Activated naive CD4-positive, alpha-beta T cell treated with anti-CD3 and anti-CD28 coated beads, Interleukin-2, amount 50 U/mL, for 72 hours (primary cell): ENCODE measurements at regions not wholly inside any gene's neighbourhood (a gene's known extent, or its start where the extent isn't known, plus 50 kb on each side); places are given as distances from the start of the nearest gene placed in this dataset.
"Not testable (repeated sequence)": the region's sequence is repeated elsewhere in the genome, so short reads cannot be mapped to it uniquely, and the experiment has no call there.

Source experiments
- ATAC-seq, 2 donors: fragments of 150-1000 bp; cut with Tn5 transposase; 2 replicates each; pipeline ENCODE4 v1.10.0; 2021; ENCODE audit warnings: mild to moderate bottlenecking in 2 of 2, moderate library complexity in 2 of 2
- DNase-seq, 2 donors: peaks; one replicate each; pipeline ENCODE4 v3.0.0; 2021 to 2022; ENCODE audit warnings: low spot score in 2 of 2
- H3K27ac Mint-ChIP-seq, 2 donors: one replicate each; pipeline ENCODE4 v1.8.0; 2022; ENCODE audit warnings: mild to moderate bottlenecking in 2 of 2, mixed read lengths in 2 of 2
- H3K36me3 Mint-ChIP-seq, 2 donors: one replicate each; pipeline ENCODE4 v1.8.0; 2022; ENCODE audit warnings: mixed read lengths in 2 of 2
- H3K9me3 Mint-ChIP-seq, 2 donors: one replicate each; pipeline ENCODE4 v1.8.0; 2022; ENCODE audit warnings: mixed read lengths in 2 of 2

GRCh38 chr7:155227788-155228458, 69.8 kb upstream of the INSIG1 start:
- H3K9me3 Mint-ChIP-seq, result no peaks in the 10 kb centered on the region
- no peaks in the 10 kb centered on the region for H3K36me3 Mint-ChIP-seq
- ATAC-seq (no peak), DNase-seq (no peak)
- H3K27ac Mint-ChIP-seq, result peak overlapping the region in 1 of 2 donors; percentile 24

- no peak for DNase-seq
- no peak overlapping the region for H3K27ac Mint-ChIP-seq
- H3K36me3 Mint-ChIP-seq, result no peaks in the 10 kb centered on the region
- no peak for ATAC-seq
- no peaks in the 10 kb centered on the region for H3K9me3 Mint-ChIP-seq
These were observed 69.2 kb upstream of the INSIG1 start for GRCh38 chr7:155228459-155228845.

GRCh38 chr7:155228894-155229293, 68.8 kb upstream of the INSIG1 start:
- Mint-ChIP-seq H3K9me3 (no peaks in the 10 kb centered on the region), H3K27ac (peak overlapping the region in 1 of 2 donors; percentile 45), H3K36me3 (no peaks in the 10 kb centered on the region)
- ATAC-seq (no peak), DNase-seq (no peak)

GRCh38 chr7:155229548-155230168, 68.0 kb upstream of the INSIG1 start:
- DNase-seq, result no peak
- H3K9me3 Mint-ChIP-seq, result no peaks in the 10 kb centered on the region
- H3K36me3 Mint-ChIP-seq, result no peaks in the 10 kb centered on the region

GRCh38 chr7:155230169-155230593, 67.5 kb upstream of the INSIG1 start:
- no peaks in the 10 kb centered on the region for H3K9me3 Mint-ChIP-seq
- ATAC-seq (no peak), DNase-seq (no peak)
- no peak overlapping the region for H3K27ac Mint-ChIP-seq
- H3K36me3 Mint-ChIP-seq, result no peaks in the 10 kb centered on the region

More at GRCh38 chr7:155229548-155230168, 68.0 kb upstream of the INSIG1 start:
- no peak for ATAC-seq
- H3K27ac Mint-ChIP-seq, result no peak overlapping the region

GRCh38 chr7:155231241-155231800, 66.4 kb upstream of the INSIG1 start:
- Mint-ChIP-seq H3K9me3 (no peaks in the 10 kb centered on the region), H3K36me3 (no peaks in the 10 kb centered on the region), H3K27ac (no peak overlapping the region)
- ATAC-seq, result no peak
- no peak for DNase-seq

- ATAC-seq, result no peak
- Mint-ChIP-seq H3K27ac (no peak overlapping the region), H3K36me3 (no peaks in the 10 kb centered on the region), H3K9me3 (no peaks in the 10 kb centered on the region)
- no peak for DNase-seq
These were observed 65.7 kb upstream of the INSIG1 start for GRCh38 chr7:155231941-155232340.

- ATAC-seq (no peak), DNase-seq (no peak)
- Mint-ChIP-seq H3K36me3 (no peaks in the 10 kb centered on the region), H3K27ac (peak overlapping the region in 1 of 2 donors; percentile 47), H3K9me3 (no peaks in the 10 kb centered on the region)
These were observed 64.8 kb upstream of the INSIG1 start for GRCh38 chr7:155232911-155233310.

GRCh38 chr7:155233311-155234157, 64.1 kb upstream of the INSIG1 start:
- H3K36me3 Mint-ChIP-seq, result no peaks in the 10 kb centered on the region
- no peak for DNase-seq
- no peak for ATAC-seq
- H3K9me3 Mint-ChIP-seq, result no peaks in the 10 kb centered on the region
- H3K27ac Mint-ChIP-seq, result peak overlapping the region in 1 of 2 donors; percentile 47

- Mint-ChIP-seq H3K36me3 (no peaks in the 10 kb centered on the region), H3K27ac (no peak overlapping the region), H3K9me3 (no peaks in the 10 kb centered on the region)
- DNase-seq, result no peak
- no peak for ATAC-seq
These were observed 63.6 kb upstream of the INSIG1 start for GRCh38 chr7:155234158-155234492.

- H3K36me3 Mint-ChIP-seq, result no peaks in the 10 kb centered on the region
These were observed 62.5 kb upstream of the INSIG1 start for GRCh38 chr7:155234950-155235789.

GRCh38 chr7:155236386-155236785, 61.3 kb upstream of the INSIG1 start:
- Mint-ChIP-seq H3K36me3 (no peaks in the 10 kb centered on the region), H3K27ac (peak overlapping the region in 1 of 2 donors; percentile 79), H3K9me3 (no peaks in the 10 kb centered on the region)
- ATAC-seq (no peak), DNase-seq (no peak)

More at GRCh38 chr7:155234950-155235789, 62.5 kb upstream of the INSIG1 start:
- DNase-seq (no peak), ATAC-seq (no peak)
- no peaks in the 10 kb centered on the region for H3K9me3 Mint-ChIP-seq
- no peak overlapping the region for H3K27ac Mint-ChIP-seq

GRCh38 chr7:155237297-155237696, 60.4 kb upstream of the INSIG1 start:
- Mint-ChIP-seq H3K27ac (no peak overlapping the region), H3K36me3 (no peaks in the 10 kb centered on the region), H3K9me3 (no peaks in the 10 kb centered on the region)
- ATAC-seq, result no peak
- DNase-seq, result no peak

GRCh38 chr7:155237730-155238129, 59.9 kb upstream of the INSIG1 start:
- Mint-ChIP-seq H3K27ac (no peak overlapping the region), H3K36me3 (no peaks in the 10 kb centered on the region), H3K9me3 (no peaks in the 10 kb centered on the region)
- DNase-seq, result no peak
- ATAC-seq, result no peak

GRCh38 chr7:155239431-155240087, 58.1 kb upstream of the INSIG1 start:
- not testable (repeated sequence) for H3K9me3 Mint-ChIP-seq, H3K36me3 Mint-ChIP-seq, DNase-seq, ATAC-seq, H3K27ac Mint-ChIP-seq

GRCh38 chr7:155244675-155245074, 53.0 kb upstream of the INSIG1 start:
- Mint-ChIP-seq H3K9me3 (no peaks in the 10 kb centered on the region), H3K36me3 (peaks cover 0 to 4% of the 10 kb centered on the region in 2 donors), H3K27ac (no peak overlapping the region)
- no peak for DNase-seq
- no peak for ATAC-seq
